ENCODE measurements at regions not wholly inside any gene's neighbourhood (a gene's known extent, or its start where the extent isn't known, plus 50 kb on each side); places are given as distances from the start of the nearest gene placed in this dataset.

DNA sequence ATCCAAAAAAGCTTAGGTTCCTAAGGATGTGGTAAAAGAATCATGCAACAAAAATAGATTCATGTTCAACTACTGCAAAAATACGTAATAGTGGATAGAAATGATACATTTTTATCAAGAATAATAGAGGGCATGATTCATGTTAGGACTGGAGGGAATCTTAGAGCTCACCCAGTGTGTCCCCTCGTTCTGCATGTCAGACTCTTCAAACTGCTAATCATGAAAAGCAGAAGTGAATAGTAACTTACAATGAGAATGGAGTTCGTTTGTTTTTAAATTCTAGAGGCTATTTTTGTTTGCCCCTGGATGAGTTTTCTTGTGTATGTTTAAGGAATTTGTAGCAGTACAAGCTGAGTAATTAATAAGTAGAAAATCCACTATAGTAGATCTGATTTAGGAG, 79.4 kb downstream of the MSL3 start:
- no peak overlapping the region for H3K27ac Mint-ChIP-seq
- no peak overlapping the region for H3K4me3 Mint-ChIP-seq
- no peaks in the 10 kb centered on the region for H3K79me2 ChIP-seq (ENCODE audit: insufficient read depth, low read length)
- H3K18ac ChIP-seq (ENCODE audit: insufficient read length, low read depth, low read length): no peak overlapping the region
- no peak overlapping the region for H3K14ac ChIP-seq (ENCODE audit: insufficient read depth, low read length)
- H3K4me2 ChIP-seq (ENCODE audit: insufficient read depth, insufficient read length, low read length): no peak overlapping the region
- peaks cover 53 to 54% of the 10 kb centered on the region in 2 experiments for H3K9me3 Mint-ChIP-seq
- H3K56ac ChIP-seq (ENCODE audit: insufficient read length, low read depth, low read length): no peak overlapping the region
- H2BK20ac ChIP-seq (ENCODE audit: low read depth, low read length, poor library complexity, severe bottlenecking): no peak overlapping the region
- H3T11ph ChIP-seq (ENCODE audit: low read length): no peak overlapping the region
- no peak overlapping the region for H4K91ac ChIP-seq (ENCODE audit: insufficient read length, low read depth, low read length)
- H3K27ac ChIP-seq (ENCODE audit: insufficient read length, low read depth, low read length): no peak overlapping the region
- no peak overlapping the region for H2BK12ac ChIP-seq (ENCODE audit: insufficient read length, low read depth, low read length)
- H3K4me1 ChIP-seq (ENCODE audit: insufficient read depth, low read length): no peaks in the 10 kb centered on the region
- no peak overlapping the region for H4K8ac ChIP-seq (replicated peaks; ENCODE audit: insufficient read length, low read depth, low read length)
- no peak for DNase-seq
- no peaks in the 10 kb centered on the region for H4K20me1 ChIP-seq (ENCODE audit: control insufficient read depth, insufficient read depth, insufficient read length)
- 0 out of 7 replicates have a peak, but pooled peaks cover 0 to 2% (median 0%) of the 10 kb centered on the region in 3 experiments for H3K36me3 Mint-ChIP-seq (ENCODE audit: insufficient read depth in 1 of 3, low read depth in 3 of 3)
- H3K4ac ChIP-seq (ENCODE audit: low read depth, low read length): no peak overlapping the region
- H3K27me3 ChIP-seq (ENCODE audit: insufficient read depth, low read length): no peaks in the 10 kb centered on the region
- no CpG with 5 or more reads among the region's 3 CpGs for WGBS (ENCODE audit: extremely low coverage, insufficient read length, low lambda C conversion rate)
- H2BK15ac ChIP-seq (ENCODE audit: low read depth, low read length): no peak overlapping the region
- no peak overlapping the region for H2AK5ac ChIP-seq (ENCODE audit: insufficient read length, low read length)
- TF ChIP-seq CTCF (conservative IDR thresholded peaks at IDR 0.05): no peak
- H3K9me3 ChIP-seq (ENCODE audit: control insufficient read depth, low read depth, low read length): peaks cover 11% of the 10 kb centered on the region
- no peaks in the 10 kb centered on the region for H3K79me1 ChIP-seq (ENCODE audit: insufficient read depth, low read depth, low read length, poor library complexity, severe bottlenecking)
- no peak overlapping the region for H2AFZ ChIP-seq (ENCODE audit: low read length)
- H4K5ac ChIP-seq (ENCODE audit: insufficient read length, low read depth, low read length): no peak overlapping the region
- no peak overlapping the region for H3K9ac ChIP-seq (ENCODE audit: extremely low read depth, insufficient read length, low read length)
- H3K23ac ChIP-seq (ENCODE audit: insufficient read length, low read depth, low read length): no peak overlapping the region
- peaks cover 2 to 3% of the 10 kb centered on the region in 2 experiments; a peak in 2 of 4 replicates for H3K4me1 Mint-ChIP-seq
- peaks cover 2% of the 10 kb centered on the region; the same call in 1 of the 2 replicates for H3K27me3 Mint-ChIP-seq (ENCODE audit: low read depth)
- H2BK5ac ChIP-seq (ENCODE audit: insufficient read length, low read length): no peak overlapping the region
- H3K23me2 ChIP-seq (ENCODE audit: insufficient read length, low read depth, low read length, poor library complexity, severe bottlenecking): no peaks in the 10 kb centered on the region
- H2BK120ac ChIP-seq (ENCODE audit: low read depth, low read length, poor library complexity, severe bottlenecking): no peak overlapping the region

All from H9 (cell line).